ENCODE measurements at regions not wholly inside any gene's neighbourhood (a gene's known extent, or its start where the extent isn't known, plus 50 kb on each side); places are given as distances from the start of the nearest gene placed in this dataset.
"Not testable (repeated sequence)": the region's sequence is repeated elsewhere in the genome, so short reads cannot be mapped to it uniquely, and the experiment has no call there.

DNA sequence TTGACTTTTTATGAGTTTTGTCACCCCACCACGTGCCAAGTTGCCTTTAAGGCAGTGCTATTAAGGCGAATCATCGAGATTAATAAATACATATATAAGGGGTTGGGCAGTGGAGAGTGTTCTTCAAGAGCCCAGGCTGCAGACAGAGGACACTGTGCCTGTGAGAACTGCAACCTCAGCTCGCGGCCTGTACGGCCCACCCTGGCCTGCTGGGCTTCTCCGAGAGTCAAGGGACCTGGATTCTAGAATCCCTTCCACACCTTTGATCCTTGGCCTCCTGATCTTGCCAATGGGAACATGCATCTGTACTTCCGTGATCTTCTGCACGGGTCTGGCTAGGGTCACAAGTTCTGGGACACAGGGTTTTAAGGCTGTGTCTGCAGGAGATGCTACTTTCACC is 54.5 kb downstream of the IRX5 start:
- DNase-seq = no peak

DNA sequence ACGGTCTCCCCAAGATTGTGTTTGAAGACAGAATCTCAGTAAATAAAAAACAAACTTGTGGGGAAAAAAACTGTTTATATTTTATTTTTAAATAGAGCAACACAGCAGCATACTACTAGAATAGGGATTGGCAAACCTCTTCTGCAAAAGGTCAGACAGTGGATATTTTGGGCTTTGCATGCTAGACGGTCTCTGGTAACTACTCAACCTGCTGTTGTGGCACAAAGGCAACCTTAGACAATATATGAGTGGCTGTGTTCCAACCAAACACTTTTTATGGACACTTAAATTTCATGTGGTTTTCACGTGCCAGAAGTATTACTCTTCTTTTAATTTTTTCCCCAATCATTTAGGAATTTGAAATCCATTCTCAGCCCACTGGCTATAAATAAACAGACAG is 55.0 kb downstream of the IRX5 start:
- DNase-seq = no peak

DNA sequence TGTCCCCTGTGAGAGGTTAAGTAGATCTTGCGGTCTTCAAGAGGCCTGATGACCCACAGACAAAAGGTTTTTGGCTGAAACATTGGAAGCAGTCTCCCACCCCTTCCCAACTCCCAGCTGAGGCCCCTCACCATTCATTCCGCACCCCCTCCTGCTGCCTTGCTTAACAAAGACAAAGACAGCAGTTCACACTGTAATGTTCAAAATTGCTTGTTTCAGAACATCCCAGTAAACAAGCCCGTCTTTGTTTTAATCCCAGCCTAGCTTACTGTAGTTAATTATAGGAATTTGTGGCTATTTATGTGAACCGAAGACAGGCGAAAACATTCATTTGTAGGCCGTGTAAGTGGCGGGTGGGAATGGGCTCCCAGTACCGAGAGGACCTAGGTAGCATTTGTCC is 55.7 kb downstream of the IRX5 start:
- DNase-seq = no peak

DNA sequence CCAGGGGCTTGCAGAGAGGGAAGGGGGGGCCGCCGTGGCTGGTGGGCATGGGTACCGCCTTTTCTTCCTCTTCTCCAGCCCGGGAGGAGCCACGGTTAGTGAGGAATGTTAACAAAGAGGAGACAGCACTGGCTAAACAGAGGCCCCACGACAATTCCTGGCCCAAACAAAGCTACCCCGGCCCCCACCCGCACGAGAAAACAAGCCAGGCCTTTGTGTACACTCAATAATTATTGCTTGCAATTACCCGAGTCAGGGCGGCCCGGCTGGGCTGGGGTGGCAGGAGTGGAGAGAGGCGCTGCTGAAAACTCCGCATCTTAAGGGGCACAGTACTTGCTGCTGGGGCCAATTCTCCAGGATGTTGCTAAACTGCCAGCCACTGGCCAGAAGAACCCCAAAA is 56.4 kb downstream of the IRX5 start:
- DNase-seq = no peak

DNA sequence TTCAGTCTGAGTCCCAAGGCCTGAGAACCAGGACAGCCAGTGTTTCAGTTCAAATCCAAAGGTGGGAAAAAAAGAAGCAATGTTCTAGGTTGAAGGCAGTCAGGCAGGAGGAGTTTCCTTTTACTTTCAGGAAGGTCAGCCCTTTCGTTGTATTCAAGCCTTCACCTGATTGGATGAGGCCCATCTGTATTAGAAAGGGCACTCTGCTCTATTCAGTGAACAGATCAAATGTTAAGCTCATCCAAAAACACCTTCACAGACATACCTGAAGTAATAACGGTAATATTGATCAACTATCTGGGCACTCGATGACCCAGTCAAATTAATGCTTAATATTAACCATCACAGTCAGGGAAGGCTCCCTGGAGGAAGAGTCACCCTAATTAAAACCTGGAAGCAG is 60.9 kb downstream of the IRX5 start:
- DNase-seq = no peak

DNA sequence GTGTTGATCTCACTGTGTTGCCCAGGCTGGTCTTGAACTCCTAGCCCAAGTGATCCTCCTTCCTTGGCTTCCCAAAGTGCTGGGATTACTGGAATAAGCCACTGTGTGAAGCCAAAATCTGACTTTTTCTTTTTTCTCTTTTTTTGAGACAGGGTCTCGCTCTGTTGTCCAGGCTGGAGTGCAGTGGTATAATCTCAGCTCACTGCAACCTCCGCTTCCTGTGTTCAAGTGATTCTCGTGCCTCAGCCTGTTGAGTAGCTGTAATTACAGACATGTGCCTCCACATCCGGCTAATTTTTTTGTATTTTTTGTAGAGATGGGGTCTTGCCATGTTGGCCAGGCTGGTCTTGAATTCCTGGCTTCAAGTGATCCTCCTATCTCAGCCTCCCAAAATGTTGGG is 61.3 kb downstream of the IRX5 start:
- DNase-seq = not testable (repeated sequence)

DNA sequence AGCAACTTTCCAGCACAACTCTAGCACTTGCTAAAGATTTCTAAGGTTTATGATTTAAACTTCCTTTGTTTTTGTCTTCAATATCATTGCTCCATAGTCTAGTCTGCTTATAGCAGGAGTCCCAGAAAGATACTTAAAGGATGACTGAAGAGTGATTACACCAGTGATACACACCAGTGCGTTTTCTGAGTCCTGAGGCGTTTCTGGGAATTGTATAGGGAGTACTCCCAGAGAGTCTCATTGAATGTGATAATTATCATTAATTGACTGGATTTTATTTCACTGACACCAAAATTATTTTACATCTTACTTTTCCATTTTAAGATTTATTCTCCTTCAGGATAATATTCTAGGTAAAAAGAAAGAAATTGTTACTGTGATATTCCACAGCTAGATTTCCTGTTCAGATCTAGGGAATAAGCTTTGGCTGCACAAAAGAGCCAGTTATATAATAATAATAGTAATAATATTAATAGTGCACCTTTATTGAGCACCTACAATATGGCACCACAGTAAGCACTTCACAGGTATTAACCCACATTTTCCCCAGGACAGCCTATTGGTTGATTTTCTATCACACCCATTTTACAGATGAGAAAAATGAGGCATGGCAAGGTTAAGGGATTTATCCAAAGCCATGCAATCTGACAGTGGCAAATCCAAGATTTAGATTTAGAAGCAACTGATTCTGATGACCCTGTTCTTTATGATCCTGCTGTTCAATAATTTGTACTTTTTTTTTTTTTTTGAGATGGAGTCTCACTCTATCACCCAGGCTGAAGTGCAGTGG is 62.6 kb downstream of the IRX5 start:
- DNase-seq = no peak

DNA sequence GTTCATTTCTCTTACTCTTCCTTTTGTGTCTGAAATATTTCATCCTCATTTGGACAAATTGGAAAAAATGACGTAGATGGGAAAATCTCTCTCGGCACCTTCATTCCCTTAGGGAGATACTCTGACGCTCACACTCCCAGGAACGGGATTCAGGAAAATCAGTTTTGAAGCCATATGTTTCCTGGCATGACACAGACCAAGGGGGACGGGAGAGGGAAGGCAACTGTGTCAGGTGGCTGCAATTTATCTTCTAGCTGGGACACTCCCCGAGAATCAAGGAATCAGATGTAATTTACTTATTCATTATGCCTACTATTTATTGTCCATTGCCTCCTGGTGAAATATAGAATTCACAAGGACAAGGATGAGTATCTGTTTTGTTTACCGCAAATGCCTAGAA is 65.5 kb downstream of the IRX5 start:
- no peak for DNase-seq

DNA sequence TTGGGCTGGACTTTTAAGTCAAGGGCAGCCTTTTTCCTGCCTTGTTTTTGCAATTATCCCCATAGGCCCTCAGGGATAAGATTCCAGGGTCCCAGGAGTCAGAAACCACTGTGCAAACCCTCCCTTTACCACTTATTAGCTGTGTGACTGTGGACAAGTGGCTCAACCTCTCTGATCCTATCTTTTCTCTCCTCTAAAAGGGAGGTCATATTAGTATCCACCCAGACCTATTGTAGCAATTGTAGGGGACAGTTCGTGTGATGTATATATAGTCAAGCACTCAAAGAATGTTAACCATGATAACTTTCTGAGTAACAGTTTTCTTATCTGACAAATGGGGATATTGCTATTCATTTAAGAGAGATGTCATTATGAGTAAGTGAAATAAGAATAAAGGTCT is 68.2 kb downstream of the IRX5 start:
- no peak for DNase-seq

DNA sequence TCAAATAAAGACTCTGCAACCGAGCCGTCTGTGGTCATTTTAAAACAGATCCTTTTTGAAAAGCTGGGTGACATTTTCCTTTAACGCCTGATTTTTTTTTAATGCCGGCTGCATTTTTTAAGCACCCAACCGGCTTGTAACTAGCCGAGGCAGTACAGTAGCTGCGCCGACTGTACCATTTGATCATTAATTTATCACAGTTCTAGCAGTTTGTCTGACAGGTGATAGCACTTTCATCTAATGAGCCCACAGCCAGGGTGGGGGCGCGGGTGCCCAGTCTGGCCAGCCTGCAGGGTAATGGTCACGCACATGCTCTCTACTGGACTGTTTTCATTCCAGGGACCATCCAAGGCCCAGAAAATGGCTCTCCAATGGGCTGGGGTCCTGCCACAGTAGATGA is 68.8 kb downstream of the IRX5 start:
- no peak for DNase-seq

DNA sequence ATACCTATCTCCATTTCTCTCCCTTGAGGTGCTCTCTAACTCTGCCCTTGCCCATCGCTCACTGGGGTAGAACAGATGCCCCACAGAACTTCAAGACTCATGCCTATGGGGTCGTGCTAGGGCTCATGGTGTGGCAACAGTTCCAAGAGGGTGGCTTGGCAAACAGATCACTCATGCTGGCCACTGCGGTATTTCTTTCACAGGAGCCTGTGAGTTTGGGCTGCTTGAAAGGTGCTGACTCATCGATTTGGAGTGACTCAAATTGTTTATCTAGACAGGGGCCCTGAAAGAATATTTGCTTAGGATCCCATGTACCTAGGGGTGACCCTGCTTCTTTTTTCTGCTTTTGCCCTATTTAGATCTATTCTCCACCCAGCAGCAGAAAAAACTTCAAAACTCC is 69.9 kb downstream of the IRX5 start:
- DNase-seq = no peak

DNA sequence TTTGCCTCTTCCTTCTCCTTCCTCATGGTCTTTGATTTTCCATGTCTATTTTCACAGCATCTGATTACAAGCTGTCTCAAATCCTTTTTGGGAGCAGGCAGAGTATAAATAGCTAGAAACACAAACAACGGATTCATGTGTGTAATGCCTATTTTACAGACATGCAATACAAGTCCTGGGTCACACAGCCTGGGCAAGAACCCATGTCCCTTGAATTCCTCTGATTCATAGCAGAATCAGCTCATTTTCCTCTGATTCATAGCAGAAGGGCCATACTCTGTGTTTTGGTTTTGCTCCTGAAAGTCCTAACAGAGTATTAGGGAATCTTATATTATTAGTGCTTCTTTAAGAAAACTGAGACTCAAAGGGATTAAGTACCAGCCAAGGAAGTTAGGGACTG is 71.3 kb downstream of the IRX5 start:
- no peak for DNase-seq

DNA sequence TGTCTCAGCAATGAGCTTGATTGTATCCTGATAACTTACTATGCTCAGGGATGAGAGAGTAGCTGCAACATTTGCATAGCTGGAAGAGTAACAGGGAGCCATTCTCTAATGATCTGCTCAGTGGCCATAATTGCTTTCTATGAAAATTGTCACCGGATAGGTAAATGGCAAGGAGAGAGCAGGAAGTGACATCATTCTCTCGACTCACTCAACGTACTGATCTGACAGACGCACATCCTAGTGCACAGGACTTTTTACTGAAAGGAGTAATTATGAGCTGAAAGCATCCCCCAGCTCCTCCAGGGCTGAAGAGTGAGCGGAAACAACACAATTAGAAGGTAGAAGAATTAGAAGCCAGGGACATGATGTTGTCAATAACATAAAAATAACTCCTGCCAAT is 71.8 kb downstream of the IRX5 start:
- DNase-seq = no peak

DNA sequence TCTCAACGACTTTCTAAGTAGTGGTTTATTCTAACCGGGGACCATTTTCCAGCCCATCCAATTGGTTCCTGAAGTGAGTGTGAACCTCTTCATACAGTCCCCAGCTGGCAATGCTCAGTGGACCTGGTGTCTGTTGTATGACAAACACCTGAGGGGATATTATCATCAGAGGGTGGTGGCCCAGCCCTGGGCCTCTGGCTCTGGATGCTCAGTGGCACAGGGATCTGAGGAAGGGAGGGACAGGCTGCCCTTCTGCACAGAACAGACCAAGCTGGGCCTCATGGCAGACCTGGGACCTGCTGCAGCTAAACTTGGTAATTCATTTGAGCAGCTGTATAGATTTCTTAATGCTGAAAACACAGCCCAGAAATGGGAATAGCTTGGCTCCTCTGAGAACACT is 72.6 kb downstream of the IRX5 start:
- DNase-seq = no peak

DNA sequence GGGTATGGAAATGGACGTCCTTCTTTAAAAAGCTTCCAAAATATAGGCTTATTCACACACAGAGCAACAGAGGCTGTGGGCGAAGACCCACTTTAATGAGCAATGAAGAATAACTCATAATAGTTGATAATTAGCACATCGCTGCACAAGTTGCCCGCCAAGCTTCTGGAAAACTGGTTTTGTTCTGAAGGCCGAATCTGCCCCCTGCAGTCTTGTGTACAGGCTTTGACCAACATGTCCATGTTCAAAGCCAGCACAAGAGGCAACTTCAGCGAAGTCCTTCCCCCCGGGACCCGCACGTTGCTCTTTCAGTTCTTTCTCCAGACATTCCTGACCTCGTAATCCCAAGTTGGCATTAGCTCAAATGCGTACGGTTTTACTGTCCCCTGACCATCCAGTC is 73.3 kb downstream of the IRX5 start:
- DNase-seq = no peak

DNA sequence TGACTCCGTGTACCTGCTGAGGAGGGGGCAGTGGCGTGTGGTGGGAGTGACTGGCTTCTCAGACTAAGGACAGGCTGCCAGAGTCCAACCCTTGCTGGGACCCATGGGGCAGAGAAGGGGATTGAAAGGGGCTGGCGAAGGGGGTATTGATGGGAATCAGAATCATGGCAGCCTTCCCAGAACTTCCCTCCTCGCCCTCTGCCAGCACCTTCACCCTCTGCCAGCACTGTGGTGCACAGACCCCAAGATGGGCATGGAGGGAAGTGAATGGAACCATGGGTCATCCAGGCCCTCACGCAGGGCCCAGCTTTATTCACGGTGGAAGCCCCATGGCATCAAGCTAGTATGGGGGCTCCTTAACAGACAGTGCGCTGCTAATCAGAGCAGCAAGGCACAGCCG is 76.8 kb downstream of the IRX5 start:
- no peak for DNase-seq

DNA sequence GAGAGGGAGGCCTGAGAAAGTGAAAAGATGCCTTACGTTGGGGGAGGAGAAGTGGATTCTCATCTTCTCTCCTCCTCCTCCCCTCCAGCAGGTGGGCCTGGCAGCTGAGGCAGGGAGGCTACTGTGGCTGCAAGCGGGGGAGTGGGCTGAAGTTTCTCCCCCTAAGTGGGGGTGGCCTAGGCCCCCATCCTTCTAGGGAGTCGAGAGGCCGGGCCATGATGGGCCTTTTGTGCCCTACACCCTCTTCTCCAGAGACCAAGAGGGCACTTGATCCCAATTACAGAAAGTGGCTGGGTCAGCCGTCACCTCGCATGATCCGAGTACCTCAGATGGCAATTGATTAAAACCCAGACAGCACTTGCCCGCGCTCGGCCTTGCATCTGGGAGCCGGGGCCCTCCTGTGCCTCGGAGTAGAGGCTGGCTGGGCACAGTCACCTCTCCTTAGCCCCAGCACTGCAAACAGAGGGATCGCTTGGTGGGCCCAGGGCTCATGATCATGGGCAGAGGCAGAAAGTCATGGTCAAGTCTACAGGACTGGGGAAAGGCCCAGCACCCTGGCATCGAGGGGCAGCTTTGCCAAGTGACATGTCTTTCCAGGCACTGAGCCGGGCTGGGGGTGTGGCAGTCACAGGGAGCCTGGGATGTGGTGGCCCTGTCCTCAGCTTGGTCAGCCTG is 78.3 kb downstream of the IRX5 start:
- no peak for DNase-seq

DNA sequence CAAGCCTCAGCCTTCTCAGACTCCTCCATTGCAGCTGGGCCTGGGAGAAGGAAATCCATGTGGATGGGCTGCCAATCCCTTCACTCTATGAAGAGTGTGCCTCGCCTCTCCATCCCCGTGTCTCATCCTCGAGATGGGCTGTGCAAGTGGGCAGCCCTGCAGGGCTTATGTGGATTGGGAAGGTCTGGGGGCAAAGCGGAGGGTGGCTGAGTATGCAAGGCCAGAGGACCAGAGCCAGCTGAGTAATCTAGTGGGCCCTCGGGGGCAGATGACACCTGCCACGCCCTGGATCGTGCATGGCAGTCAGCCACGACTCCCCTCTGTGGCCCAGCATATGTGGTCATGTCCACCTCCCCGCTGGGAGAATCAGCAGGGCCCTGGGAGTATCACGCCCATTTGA is 78.9 kb downstream of the IRX5 start:
- DNase-seq = no peak

DNA sequence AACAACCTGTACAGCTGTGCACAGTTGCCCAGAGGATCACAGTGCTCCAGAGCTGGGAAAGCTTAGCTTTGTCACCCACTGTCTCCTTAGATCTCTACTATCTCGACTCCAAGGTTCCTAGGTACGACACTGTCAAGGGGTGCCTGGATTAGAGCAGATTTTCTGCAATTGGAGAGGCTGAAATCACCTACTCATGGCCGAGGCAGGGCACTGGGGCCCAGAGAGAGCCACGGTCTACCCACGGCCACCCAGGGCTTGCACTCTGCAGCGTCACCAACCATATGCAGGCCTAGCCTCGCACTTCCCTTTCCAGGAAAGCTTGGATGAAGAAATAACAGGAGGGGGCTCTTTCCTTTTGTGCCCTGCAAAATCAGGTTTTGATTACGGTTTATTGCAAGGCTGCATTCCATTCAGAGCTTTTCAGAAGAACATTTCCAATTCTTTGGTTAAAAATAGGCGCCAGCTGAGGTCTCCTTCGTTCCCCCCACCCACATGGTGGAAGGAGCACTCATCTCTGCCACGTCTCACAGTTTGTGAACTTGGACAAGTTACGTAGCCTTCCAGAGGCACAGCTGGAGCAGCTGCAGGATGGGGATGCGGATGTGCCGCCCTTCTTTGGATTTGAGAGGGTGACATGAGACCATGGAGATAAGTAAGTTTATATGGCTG is 80.0 kb downstream of the IRX5 start:
- no peak for DNase-seq

DNA sequence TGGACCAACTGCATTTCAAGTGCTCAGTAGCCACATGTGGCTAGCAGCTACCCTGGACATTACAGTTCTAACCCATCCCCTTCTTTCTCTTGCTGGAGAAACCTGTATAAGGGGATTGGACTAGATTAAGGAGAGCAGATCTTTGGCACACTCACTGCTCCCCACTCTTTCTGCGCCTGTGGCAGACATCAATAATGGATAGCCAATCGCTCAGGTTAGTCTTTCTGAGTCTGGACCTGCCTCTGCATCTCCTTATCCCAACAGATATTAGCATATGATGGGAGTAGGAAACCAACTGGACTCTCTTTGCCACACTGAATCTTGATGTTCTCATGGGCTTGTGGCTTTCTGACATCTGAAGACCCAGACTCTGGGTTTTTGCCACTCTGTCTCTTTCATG is 81.7 kb downstream of the IRX5 start:
- DNase-seq = no peak

DNA sequence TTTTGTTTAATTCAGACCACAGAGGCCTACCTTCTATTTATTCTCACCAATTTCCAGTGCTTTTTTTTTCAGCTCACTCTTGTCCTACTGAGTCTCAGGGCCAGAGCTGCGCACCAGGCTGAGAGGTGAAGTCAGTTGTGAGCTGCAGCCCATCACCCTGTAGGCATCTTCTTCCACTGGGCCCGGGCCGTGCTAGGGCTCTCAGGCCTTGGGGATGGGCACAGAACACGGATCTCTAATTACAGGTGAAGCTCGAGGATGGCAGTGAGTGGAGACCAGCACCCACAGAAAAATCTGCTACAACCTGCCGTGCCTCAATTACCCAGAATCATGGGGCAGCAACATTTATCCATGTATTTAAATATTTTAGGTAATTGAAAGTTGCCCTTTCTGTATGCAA is 82.1 kb downstream of the IRX5 start:
- no peak for DNase-seq

DNA sequence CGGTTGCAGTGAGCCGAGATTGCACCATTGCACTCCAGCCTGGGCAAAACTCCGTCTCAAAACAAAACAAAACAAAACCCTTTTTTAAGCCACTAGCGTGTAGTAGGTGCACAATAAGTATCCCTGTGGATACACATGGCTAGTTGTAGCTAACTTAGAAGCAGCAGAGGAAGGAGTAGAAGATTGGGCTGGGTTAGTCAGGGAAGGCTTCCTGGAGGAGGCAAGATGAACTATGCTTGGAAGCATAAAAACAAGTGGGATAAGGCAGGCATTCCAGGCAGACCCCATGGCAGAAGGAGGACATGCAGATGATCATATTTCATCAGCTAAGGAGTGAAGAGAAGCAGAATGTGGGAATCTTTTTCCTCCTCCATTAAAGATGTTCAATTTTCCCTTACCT is 83.4 kb downstream of the IRX5 start:
- no peak for DNase-seq

DNA sequence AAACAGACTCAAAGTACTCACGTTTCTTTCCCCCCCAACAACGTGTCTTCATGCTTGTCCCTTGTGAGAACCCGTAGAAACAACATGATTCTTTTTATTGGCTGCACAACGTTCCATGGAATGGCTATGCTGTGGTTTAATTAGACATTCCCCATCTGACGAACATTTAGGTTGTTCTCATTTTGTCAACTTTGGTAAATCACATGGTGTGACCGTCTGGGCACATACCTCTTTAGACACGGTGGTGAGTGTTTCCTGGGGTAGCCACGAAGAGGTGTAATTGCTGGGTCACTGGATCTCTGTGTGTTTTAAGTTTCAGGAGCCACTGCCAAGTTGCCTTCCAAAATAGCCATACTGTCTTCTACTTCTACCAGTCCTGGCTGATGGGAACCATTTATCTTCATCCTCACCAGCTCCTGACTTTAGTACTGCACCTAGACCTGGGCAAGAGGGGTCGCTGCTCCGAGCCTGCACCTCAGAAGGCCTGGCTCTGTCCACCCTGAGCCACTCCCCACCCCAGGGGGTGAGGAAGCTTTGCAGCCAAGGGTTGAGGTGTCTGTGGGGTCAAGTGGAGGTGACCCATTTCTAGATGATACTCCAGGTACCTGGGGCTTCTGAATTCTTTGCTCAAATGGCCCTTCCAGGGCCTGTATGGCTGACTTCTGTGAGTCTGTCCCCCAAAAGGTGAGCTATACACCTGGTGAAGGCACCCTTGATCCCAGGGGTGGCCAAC is 84.7 kb downstream of the IRX5 start:
- no peak for DNase-seq

DNA sequence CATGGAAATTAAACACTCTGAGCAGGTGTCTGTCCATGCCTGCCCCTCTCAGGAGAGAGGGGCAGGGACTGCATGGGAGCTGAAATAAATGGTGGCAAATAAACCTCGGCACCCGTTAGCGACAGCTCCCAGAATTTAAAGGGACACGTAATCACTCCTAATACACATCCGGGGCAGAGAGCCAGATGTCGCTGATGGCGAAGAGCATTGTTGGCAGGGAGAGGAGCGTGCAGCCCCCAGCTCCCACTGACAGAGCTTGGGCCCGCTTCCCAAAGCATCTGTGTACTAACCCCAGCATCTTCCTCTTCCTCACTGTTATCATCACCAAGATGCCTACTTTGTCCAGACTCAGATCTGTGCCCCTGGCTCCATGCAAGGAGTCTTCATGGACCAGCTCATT is 85.8 kb downstream of the IRX5 start:
- DNase-seq = no peak
